NCI-H1105 (cell line): ENCODE measurements at regions not wholly inside any gene's neighbourhood (a gene's known extent, or its start where the extent isn't known, plus 50 kb on each side); places are given as distances from the start of the nearest gene placed in this dataset.
A peak's percentile ranks its signal among the peaks of the same experiment; 100 is the strongest.

Source experiments
- DNase-seq: peaks from one replicate; lab custom pipeline; 2025; lab: John Stamatoyannopoulos, UW

GRCh38 chr4:175540151-175540550 lies 271.9 kb downstream of the GPM6A start:
- no peak for DNase-seq

- no peak for DNase-seq
Measured at GRCh38 chr4:175540732-175541131, 271.3 kb downstream of the GPM6A start.

- peak; percentile 65 for DNase-seq
Measured at GRCh38 chr4:175542786-175543185, 269.3 kb downstream of the GPM6A start.

- no peak for DNase-seq
Measured at GRCh38 chr4:175559126-175559525, 252.9 kb downstream of the GPM6A start.

- no peak for DNase-seq
Measured at GRCh38 chr4:175559526-175559925, 252.5 kb downstream of the GPM6A start.

- peak; percentile 37 for DNase-seq
Measured at GRCh38 chr4:175560604-175561003, 251.5 kb downstream of the GPM6A start.

GRCh38 chr4:175561696-175562095 lies 250.4 kb downstream of the GPM6A start:
- DNase-seq, result no peak

GRCh38 chr4:175562111-175562510 lies 250.0 kb downstream of the GPM6A start:
- no peak for DNase-seq

GRCh38 chr4:175562542-175562941 lies 249.5 kb downstream of the GPM6A start:
- DNase-seq, result no peak
